ENCODE measurements at regions not wholly inside any gene's neighbourhood (a gene's known extent, or its start where the extent isn't known, plus 50 kb on each side); places are given as distances from the start of the nearest gene placed in this dataset.

DNA sequence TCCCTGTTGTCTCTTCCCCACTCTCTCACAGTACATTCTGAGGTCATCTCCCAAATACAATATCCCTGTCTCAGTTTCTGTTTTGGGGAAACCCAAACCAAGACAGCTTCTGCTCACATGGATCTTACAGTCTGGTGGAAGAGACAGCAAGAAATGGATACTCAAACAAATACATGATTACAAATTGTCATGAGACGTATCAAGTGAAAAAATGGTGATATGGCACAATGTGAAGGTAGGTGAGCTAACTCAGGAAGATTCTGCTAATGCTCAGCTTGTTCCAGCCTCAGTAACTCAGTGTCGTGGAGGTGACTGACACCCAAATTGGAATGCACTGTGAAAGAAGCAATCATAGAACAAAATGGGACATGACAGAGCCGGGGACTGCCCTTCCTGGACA, 68.3 kb downstream of the CHST1 start:
- no peak for DNase-seq (ENCODE audit: low spot score)

DNA sequence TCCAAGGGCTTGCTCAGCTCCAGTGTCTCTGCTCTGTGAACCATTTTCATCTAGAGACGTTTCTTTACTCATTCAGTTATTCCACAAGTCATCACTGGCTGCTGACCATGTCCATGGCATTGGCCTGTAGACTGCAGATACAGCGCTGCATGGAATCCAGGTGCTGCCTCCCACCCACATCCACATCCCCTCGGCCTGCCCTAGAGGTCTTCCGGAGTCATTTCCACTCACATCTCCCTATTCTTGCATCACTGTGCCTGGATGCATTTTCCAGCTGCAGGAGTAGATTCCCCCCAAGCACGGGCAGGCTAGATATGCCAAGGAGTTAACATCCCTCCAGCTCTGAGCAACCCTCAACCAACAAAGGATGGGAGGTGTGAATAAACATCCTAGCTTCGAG, 68.9 kb downstream of the CHST1 start:
- DNase-seq (ENCODE audit: low spot score): no peak

DNA sequence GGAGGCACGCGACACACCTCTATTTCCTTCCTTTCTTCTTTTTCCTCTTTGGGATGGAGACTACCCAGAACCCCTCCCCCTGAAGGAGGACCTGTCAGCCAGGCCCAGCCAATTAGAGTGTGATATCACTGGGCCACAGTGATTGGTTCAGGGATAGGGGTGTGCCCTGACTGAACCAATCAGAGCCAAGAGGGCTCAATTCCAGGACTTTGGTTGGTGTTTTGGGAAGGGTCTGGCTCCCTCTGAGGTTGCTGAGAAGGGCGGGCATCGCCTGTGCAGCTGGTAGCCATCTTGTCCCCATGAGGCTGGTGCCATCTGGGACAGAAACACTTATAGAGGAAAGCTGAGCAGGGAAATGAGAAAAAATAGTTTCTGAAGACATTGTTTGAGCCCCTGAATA, 71.4 kb downstream of the CHST1 start:
- DNase-seq (ENCODE audit: low spot score): no peak

DNA sequence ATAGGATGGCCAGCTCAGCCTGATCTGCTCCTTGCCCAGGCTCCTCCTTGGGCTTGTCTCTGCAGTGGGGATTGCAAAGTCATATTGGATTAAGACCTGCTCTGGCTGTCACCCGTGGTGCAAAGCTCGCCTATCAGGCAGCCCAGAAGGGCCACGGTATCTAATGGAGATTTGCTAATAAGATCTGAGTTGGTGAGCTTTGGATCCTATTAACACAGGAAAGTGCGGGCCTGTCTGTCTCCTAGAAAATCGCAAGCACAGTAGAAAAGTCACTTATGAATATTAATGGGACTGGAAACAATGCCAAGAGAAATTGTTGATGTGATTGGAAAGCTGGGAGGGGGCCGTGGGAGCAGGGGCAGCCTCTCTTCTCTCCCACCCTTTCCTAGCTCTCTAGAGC, 72.8 kb downstream of the CHST1 start:
- DNase-seq (ENCODE audit: low spot score): no peak

DNA sequence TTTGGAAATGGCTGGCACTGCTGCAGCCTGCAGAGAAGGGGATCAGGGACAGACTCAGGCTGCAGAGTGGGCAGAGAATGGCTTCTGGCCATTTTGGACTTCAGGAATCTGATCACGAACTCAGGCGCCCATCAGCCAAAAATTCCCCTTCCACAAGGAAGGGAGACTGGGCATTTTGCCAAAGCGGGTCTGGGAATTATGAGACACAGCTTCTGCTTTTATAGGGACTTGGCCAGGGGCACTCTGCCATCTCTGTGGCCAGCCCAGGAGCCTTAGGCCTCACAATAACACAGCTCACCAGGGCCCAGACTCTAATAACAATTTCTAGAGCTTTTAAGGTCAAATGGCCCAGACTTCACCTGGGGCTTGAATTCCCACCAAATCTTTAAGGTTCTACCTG, 74.7 kb downstream of the CHST1 start:
- DNase-seq (ENCODE audit: low spot score): peak; percentile 48

DNA sequence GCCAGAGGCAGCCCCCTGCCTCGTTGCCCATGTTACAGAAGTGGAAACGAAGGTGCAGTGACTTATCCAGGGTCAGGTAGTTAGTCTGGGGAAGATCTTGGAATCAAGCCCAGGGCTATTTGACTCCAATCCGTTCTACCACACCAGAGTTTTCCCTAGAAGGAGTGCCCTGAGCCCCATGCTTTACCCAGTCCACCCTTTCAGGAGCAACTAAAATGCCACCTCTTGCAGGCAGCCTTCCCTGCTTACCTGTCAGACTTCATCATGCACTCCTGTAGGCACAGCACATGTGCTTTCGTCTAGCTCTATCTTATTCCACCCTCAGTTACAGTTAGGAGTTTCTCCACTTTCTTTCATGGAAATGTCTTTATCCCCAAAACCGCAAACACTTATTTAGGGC, 80.2 kb downstream of the CHST1 start:
- DNase-seq (ENCODE audit: low spot score): no peak

DNA sequence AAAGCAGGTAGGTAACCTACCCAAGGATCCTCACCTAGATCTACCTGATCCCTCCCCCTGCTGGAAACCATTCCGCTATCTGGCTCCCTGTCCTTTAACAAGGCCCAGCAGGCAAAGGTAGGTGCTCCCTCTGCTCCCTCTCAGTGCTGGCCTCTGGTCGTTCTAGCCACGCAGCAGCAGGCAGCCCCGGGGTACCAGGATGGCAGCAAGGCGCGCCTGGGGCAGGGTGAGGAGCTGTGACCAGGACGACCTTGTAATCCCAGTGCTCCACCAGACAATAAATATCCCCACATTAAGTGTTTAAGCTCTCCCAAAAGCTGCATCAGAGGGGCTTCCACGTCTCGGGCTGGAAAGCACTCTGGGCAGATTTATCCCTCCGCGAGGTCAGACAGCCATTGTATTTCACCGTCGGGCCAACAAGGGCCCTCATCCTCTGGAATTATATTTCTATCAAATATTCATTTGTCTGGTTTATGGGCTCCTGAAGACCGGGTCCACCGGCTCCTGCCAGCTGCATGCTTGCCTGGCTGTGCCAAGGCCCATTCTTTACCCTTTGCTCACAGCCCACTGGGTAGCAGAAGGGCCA, 81.3 kb downstream of the CHST1 start:
- DNase-seq (ENCODE audit: low spot score): no peak

DNA sequence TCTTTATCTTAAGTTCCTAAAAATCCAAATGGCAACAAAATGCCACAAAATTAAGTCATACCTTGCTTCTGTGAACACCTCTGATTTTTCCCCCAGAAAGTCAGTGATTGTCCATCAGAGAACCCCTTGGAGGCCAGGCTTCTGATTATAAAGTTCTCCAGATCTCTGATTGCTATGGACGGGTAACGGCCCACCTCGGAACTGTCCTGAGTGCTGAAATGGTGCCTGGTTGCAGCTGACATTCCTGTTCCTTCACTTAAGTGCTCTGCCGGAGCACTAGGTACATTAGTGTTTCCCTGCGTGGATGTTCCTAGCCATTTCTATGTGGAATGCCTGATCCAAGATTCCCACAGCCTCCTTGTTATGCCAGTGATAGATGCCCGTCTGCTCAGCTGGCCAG, 85.0 kb downstream of the CHST1 start:
- DNase-seq (ENCODE audit: low spot score): no peak

DNA sequence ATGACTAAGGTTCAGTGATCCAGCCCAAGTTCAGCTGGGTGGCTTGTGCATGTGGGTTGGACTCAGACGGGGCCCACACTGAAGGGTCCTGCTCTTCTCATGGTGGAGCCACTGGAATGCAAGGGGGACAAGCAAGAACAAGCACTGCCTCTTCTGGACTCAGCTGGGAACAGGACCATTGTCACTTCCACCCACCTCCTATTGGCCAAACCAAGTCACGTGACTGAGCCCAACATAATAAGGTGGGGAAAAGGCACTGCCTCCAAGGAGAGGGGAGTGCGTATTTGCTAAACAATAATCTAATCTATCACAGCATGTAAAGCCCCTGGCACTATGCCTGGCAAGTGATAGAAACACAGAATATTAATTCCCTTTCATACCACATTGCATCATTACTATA, 87.1 kb downstream of the CHST1 start:
- no peak for DNase-seq (ENCODE audit: low spot score)

DNA sequence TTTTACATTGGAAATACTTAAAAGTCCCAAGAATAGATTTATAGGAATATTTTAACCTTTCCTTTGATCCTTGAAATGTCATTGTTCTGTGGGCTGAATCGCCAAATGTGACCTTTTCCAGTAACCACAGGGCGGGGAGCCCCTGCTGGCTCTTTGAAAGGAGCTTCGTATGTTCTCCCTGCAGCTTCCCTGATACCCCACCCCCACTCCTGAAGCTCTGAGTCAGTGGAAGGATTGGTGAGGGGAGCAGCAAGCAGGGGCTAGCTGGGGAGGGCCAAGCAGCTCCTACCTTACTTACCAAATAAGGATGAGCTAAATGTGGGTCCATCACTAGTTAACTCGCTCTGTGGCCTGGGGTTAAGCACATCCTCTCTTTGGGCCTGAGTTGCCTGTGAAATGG, 87.7 kb downstream of the CHST1 start:
- DNase-seq (ENCODE audit: low spot score): no peak

DNA sequence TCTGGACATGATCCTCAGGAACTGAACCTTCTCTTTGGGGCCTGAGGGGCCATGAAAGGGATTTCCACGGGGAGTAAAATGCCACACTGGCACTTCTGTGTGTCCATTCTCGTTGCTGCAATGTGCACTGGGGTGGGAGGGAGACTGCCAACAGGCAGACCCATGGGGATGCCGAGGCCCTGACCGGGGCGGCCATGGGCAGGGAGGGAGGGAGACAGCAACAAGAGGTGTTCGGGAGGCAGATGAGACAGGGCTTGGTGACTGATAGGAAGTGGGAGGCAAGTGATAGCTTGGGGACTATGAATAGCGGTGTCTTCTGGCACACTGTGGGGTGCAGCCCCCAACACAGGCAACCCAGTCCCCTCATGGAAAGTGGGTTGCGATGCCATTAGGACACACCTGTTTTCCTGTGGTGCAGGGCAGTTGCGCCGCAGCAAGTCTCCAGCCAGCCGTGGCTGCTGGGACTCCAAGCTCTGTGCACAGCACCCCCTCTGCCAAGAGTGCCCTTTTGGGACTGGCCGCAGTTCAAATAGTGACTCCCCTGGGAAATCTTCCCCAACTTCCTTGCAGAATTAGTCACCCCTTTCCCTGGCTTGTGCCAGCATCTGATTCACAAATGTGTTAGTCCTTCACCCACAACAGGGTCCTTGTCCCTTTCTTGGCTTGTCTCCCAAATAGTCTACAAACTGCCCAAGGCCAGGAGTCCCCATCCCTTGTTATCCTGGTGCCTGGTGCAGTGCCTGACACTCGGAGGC, 88.8 kb downstream of the CHST1 start:
- no peak for DNase-seq (ENCODE audit: low spot score)

DNA sequence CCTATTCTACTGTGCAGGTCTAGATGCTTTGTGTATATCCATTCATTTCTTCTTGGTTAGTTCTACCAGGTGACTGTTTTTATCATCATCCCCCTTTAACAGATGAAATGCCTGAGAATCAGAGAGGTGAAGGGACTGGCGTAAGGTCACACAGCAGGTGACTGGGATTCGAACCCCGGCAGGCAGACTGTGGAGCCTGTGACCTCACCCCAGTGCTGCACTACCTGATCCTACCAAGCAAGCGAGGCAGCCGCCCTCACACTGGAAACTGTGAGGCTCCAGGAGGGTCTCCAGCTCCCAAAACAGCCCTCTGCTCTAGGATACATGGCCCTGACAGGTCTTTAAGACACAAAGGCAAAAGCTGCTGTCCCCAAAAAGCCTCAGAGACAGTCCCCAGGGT, 91.7 kb downstream of the CHST1 start:
- DNase-seq (ENCODE audit: low spot score): no peak

DNA sequence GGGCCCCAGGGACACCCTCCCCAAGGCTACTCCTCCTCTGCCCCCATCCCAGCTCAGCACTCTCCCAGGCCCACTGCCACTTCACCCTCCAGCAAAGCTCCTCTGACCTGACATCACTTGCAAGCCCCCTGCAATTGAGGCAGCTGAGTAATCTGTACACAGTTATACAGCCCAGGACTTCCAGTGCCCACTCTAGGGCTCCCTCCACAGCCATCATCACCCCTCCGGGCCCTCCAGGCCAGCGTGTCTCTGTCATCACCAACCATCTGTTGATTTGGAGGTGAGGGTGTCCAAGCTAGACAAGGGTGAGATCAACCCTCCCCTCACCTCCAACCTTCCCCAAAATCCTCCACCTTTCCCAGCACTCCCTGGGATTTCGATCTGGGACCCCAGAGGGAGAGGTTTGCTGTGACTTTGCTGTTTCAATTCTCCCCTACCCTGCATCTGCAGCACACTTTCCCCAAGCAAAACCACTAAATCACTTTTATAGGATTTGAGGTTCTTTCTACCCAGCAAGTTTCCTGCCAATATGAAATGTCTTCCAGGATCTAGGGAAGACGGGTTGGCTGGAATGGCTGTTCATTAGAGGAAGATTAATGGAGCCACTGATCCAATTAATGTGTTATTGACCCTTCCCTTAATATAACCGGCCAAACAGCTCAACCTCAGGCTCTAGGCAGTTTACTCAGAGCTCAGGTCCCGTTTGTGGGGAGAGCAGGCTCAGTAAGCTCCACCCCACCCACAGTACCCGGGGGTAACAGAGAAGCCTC, 92.9 kb downstream of the CHST1 start:
- DNase-seq (ENCODE audit: low spot score): no peak

DNA sequence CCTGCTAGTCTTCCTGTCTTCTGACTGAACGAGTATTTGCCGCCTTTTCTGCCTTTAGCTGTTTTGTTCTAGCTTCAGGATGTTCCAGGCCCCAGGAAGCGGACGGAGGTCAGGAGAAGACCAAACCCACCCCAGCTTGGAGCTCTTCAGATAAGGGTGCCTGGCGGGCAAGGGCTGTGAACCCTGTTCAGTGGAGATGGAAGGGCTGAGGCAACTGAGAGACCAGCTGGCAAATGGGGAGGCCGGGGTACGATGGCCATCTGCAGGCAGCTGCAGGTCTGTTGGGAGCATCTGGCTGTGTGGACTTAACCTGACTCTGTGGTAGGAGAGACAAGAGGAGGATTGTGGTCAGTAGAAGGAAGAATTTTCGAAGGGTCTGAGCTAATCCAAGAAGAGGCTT, 95.6 kb downstream of the CHST1 start:
- DNase-seq (ENCODE audit: low spot score): no peak

DNA sequence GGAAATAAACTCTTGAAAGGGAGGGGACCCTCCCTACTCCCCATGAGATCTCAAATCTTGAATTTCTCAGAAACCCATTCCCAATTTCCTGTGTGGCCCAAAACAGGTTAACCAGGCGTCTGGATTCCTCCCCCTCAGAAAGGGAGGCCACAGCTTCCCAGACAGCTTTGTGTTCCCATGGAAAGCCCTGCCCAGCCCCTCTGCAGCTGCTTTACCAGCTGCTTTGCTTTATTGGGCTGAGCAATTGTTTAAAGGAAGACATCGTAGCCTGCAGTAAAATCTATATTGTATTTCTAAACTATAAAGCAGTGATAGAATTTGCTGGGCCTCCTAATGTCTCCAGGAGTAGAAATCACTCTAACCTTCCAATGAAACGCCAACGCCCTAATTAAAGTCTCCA, 97.4 kb downstream of the CHST1 start:
- DNase-seq (ENCODE audit: low spot score): no peak

DNA sequence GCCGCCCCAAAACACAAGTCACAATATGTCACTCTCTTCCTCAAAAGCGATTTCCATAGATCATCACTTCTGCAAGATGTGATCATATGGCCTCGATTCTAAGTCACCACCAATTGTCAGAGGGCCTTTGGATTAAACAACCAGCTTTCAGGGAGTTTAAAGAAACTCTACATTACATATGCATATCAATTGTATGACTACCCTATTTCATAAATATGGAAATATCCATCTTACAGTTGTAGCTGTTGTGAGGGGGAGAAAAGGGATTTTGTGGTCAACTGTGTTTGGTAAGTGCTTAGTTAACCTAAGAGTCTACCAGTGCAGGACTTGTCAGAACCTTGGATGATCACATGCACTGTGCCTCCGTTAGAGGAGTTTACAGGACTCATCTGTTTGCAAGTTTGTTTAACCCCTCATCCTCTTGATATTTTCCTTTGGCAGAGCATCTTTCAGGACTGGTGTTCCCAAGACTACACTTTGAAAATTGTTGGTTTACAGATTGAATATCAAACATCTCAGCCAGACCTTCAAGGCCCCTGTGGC, 99.9 kb downstream of the CHST1 start:
- DNase-seq (ENCODE audit: low spot score): no peak

DNA sequence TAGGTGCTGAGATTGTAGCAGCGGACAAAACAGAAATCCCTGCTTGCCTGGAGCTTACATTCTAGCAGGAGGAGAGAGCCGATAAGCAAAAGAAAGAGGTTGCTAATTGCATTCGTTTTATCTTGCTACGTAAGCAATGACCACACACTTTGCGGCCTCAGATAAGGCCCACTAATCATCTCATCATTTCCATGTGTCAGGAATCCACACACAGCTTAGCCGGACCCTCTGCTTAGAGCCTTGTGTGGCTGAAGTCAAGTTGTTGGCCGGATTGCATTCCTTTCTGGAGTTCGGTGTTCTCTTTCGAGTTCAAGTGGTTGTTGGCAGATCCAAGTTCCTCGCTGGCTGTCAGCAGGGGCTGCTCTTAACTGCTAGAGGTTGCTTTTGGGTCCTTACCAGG, 101.6 kb downstream of the CHST1 start:
- DNase-seq (ENCODE audit: low spot score): no peak

DNA sequence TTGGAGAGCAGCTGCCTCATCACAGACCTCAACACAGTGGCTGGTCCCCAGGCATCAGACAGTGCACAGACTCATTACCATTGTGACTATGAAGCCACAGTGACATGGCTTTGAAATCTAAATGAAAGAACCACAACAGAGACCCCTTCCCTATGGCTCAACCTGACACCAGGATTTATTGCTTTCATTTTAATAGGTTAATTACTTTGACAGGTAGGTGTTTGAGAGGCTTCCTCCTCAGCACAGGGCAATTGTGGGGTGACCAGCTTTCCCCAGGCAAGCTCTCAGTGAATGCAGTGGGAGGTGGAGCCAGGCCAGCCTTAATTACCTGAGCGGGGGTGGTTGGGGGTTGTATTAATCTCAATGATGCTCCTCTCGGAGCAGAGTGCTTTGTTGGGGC, 102.3 kb downstream of the CHST1 start:
- no peak for DNase-seq (ENCODE audit: low spot score)

DNA sequence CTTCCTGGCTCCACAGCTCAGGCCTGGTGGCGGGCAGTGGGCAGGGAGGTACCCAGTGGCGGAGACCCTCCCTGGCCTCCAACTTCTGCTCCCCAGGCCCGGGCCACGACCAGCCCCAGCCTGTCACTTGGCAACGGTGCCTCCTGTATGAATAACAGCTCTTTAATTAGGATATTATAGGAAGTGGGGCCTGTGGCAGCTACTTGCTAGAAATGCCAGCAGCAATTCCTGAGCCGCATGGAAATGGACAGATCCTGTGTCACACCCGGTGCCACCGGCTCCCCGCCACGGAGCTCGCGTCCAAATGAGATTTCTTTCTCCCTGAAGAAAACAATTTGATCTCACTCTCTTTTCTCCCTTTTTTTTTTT, 104.5 kb downstream of the CHST1 start:
- no peak for DNase-seq (ENCODE audit: low spot score)

DNA sequence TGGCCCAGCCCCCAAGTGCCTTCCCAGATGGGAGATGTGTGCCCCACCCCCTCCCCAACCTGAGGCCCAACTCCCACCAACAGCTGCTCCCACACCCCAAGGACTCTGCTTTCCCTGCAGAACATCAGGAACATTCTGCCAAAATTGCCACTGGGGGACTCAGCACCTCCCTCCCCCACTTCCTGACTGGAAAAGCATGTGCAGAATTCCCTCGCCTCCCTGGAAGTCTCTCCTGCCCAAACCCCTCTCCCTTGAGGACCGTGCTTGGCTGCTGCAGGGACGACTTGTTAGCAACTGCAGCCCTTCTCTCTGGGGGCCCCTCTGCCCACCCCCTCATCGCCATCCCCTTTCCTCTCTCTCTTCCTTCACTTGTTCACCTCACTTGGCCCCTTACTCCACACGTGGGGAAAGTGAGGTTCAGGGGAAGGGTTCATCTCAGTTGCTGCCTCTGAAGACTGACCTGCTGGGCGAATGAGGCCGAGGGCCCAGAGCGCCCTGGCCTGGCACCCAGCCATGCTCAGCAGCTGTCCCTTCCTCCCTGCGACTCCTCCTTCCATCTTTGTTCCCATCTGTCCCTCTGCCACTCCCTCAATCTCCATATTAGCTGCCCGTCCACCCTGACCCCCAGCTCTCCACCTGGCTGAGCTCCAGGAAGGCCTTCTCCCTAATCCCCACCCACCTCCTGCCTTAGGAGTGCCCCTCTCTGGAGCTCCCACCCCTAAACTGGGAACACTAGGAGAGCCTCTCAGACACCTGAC, 105.1 kb downstream of the CHST1 start:
- DNase-seq (ENCODE audit: low spot score): no peak

DNA sequence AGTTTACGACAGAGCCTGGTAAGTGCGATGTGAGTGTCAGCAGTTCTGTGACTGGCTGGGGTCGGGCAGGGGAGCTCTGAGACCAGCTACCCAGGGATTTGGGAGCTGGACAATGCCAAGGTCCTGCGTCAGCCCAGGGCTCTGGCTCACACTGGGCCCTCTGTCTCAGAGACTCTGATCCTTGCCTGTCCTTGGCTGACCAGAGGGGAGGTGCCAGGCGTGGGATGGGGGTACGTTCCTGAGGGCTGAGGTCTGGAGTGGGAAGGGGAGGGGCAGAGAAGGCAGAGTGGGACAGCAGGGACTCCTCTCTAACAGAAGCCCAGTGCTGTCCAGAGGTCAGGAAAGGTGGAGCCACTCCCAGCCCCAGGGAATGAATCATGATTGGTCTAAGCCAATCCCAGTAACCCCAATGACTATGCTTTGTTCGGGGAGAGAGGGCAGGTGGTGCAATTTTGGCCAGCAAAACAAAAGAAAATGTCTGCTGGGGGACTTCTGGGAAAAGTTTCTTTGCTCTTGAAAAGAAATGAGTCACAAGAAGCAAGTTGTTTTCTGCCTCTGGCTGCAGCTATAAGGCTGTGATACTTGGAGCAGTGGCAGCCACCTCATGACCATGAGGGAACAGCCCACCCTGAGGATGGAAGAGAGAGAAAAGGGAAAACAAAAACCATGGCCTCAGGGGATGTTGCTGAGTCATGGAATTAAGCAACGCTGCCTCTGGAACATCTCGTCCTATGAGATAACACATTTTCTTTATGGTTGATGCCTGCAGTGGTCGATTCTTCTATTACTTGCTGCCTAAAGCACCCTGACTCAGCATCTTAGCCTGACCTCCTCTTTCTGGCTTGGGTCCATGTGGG, 108.3 kb downstream of the CHST1 start:
- no peak for DNase-seq (ENCODE audit: low spot score)
